GM19372 (cell line): ENCODE measurements at regions not wholly inside any gene's neighbourhood (a gene's known extent, or its start where the extent isn't known, plus 50 kb on each side); places are given as distances from the start of the nearest gene placed in this dataset.
"Not testable (repeated sequence)": the region's sequence is repeated elsewhere in the genome, so short reads cannot be mapped to it uniquely, and the experiment has no call there.

ENCODE experiments used
- ATAC-seq: cut with Tn5 transposase; IDR thresholded peaks from one replicate; pipeline ENCODE4 v1.9.1; 2021; ENCODE audit warnings: mild to moderate bottlenecking, low read depth, moderate library complexity; ENCODE audit not compliant: unreplicated experiment

DNA sequence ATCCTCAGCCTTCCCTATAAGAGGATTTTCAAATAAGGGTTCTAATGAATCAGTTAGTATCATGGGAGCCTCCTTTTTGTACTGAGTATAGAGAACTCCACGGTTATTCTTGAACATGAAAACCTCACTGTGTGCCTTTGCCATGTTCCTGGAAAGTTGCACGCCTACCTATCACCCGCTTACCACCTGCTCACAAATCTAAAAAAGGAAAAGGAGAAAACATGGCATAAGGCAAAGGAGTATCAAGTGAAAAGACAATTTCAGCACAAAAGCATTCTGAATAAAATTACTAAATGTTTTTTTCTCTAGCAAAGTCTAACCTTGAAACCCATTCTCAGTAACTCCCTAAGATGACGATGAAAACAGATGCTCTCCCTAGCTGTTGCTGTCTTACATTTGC is 511.8 kb upstream of the API5 start:
- no peak for ATAC-seq

DNA sequence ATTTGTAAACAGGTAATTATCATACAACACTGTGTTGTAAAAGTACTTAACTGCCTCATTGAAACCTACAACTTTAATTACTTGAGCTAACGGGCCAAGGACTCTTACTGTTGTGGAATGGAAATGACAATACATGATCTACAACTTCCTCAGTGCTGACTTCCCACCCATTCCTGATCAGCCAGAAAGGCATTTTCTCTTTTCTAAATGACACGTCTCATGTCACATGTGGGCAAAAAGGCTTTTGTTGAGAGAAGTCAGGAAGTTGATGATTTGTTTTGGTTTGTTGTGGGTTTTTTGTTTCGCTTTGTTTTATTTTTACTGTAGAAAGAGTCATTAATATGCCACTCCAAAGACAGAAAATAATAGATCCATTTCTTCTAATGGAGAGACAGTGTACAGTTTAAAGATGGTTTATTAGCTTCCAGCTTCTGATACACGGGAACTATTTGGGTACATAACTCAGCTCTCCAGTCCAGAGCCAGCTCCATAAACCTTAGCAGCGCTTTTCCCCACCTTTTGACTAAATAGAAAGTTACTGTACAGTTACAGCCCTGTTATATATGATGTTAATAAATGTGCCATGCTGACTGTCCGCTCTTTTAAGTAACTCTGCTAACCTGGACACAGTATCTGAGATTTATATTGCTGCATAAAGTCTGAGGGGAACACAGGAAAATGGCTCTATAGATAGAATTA is 509.4 kb upstream of the API5 start:
- no peak for ATAC-seq

DNA sequence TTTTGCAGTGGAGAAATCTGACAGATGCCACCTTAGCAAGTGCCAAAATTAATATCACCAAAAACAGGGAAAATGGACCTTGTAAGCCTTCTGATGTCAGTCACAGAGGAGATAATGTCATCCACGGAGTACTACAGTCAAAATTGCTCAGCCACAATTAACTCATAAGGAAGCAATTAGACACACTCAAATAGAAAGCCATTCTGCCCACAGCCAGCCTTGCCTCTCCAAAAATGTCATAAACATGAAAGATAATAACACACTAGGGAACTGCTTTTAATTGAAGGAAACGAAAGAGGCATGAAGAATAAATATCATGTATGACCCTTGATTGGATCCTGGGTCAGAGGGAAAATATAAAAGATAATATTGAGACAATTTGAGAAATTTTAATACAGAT is 505.6 kb upstream of the API5 start:
- no peak for ATAC-seq

DNA sequence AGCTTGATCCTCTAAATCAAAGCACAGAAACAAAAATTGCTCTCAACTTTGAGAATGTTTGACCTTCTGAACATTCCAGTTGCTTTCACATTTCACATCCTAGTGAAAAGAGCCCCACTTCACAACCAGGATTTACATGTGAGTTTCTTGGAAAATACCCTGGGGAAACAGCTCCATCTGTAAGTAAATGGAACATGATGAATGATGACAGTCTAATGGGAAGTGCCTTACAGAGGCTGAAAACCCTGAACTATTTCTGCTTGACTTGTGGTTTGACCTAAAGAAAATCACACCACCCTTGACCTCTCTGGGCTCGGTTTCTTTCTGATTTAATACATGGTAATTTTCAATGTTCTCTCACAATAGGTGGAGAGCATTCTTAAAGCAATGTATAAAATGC is 499.4 kb upstream of the API5 start:
- ATAC-seq: no peak

DNA sequence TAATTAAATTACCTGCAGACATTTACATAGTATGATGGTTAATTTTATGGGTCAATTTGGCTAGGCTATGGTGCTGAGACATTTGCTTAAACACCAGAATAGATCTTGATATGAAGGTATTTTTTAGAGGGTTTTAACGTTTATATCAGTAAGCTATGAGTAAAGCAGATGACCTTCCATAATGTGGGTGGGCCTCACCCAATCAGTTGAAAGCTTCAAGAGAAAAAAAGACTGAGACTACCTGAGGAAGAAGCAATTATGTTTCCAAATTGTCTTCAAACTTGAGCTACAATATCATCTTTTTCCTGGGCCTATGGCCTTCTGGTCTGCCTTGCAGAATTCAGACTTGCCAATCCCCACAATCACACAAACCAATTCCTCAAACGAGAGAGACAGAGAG is 498.8 kb upstream of the API5 start:
- ATAC-seq: no peak

DNA sequence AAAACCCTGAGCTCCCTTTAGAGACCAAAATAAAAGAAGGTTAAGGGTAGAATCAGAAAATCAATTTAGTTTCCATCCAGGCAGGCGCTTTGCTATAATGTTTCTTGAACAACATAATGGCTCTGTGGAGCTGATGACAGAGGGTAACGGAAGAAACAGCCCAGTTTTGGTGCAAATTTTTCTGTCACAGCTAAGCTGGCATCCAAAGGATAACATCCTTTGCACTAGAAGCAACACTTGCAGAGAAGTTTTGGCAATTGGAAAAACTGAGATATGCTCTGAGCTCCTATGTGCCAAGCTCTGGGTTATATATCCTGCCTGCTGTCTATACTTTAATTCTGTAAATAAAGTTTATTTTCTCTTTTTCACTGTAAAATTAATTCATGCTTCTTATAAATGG is 495.3 kb upstream of the API5 start:
- ATAC-seq: no peak

DNA sequence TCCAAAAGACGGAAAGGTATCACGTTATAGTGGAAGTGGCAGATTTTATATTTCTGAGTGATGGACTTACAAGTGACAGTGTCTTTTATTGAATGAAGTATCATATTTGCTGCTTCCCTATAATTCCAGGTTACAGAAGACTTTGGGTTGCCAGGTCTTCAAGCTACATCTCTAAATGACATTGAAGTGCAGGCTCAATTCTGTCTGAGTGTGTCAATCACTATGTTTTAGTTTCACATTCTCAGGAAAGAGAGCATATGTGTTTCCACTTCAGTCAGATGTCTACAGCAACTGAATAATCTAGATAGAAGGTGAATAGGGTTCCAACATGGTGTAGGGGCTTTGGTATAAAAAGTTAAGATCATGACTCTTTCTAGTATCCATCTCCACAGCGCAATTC is 492.7 kb upstream of the API5 start:
- ATAC-seq: no peak

DNA sequence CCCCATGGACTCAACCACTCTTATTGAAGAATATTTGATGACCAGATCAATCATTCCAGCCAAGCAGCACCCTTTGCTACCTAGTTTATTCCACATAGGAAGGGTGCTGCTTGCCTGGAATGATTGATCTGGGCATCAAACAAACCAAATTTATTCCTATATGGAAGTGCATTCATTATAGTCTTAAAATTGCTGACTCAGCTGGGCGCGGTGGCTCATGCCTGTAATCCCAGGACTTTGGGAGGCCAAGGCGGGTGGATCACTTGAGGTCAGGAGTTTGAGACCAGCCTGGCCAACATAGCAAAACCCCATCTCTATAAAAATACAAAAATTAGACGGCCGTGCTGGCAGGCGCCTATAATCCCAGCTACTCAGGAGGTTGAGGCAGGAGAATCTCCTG is 489.6 kb upstream of the API5 start:
- ATAC-seq: not testable (repeated sequence)

DNA sequence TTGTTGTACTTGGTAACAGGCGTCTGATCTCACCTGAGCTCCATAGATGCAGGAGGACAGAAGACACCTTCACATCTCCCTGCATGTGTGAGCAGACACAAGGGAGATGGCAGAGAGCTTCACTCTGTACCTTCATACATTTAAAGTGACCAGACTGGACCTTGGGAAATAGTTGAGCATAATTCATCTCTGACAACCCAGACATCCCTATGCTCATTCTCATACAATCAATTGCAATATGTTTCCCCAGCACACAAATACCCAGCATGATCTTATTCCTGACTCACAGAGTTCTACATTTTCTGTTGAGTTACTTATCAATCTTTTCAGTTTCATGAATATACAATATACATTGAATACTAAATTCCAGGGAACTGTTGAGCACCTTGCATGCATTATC is 488.2 kb upstream of the API5 start:
- ATAC-seq: no peak

DNA sequence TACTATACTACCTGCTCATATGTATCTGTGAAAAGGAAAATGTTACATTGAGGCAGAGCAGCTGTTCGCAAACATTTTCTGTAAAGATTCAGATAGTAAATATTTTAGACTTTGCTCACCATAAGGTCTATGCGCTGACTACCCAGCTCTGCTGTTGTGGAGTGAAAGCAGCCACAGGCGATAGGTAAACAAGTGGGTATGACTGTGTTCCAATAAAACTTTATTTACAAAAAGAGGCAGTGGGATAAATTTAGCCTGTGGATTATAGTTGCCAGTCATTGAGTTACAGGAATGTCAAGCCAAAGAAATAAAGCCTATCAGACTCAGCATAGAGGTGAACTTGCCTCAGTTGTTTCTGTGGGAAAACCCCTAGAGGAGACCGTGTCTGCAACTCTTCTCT is 487.7 kb upstream of the API5 start:
- ATAC-seq: no peak

DNA sequence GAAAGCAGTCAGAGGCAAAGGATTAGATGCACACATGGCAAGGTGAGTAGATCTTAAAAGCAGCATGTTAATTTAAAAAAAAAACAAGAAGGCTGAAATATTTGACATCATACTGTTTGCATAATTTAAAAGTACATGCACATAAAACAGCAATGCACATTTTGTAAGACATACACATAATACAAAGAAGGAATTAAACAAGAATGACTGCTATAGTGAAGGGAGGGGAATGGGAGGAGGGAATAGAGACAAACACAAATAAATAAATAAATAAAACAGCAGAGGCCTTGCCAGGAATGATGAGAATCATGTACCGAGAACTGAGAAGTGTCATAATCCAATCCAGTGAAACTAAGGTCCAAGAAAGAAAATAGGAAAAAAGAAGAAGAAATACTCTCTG is 486.2 kb upstream of the API5 start:
- ATAC-seq: no peak

DNA sequence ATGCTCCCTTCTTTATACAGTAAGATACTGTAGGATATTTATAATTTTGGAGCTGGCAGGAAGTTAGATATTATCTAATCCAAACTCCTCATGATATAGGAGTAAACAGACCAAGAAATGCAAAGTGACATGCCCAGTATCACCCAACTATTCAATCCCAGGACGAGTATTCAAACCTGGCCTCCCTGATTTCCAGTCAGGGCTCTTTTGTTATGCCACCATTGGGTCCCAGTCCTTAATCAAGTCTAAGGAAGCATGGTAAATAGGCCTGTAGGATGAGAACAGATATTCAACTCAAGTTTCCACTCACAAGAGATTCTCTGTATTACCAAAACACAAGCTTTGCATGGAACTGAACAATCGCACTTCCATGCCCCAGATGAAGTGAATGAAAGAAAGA is 484.0 kb upstream of the API5 start:
- no peak for ATAC-seq

DNA sequence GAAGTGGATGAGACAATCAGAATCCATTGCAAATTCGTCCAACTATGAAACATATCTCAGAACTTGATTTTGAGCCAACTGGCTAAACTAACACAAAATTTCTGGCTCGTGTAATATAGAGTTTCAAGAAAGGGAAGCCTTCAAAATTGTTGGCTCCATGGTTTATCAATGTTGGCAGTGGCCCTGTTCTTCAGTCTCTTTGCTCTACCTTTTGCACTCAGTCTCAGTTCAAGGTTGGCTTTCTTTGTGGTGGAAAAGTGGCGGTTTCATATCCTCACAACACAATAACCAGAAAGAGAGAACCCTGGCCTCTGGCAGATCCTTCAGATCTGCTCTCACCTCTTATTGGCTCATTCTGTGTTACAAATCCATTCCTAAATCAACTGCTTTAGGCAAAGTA is 473.8 kb upstream of the API5 start:
- ATAC-seq: no peak

DNA sequence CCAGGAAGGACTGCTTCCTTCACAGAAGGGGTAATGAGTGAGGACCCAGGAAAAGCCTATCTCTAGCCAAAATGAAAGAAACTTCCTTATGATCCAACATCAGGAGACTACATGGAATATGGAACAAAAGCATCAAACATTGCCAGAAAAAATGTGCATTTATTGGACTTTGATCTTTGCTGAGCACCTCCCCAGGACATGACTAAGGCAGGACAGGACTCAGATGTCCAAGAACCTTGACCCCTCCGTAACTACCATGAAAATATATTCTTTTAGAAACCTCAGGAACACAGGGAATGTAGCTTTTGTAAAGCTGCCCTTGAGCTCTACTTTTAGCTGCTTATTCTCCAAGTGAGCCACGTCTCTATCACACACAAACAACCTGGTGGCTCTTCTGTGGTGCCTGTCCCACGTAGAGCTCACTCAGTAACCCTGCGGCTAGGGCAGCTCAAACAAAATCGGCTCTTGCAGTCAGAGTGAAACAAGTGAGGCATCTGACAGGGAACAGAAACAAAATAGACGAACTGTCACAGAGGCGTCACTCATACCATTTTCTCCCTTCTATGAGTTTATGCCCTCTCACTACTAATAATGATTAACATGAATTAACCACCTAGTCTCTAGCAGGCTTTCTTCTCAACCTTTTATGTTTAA is 471.5 kb upstream of the API5 start:
- ATAC-seq: no peak

DNA sequence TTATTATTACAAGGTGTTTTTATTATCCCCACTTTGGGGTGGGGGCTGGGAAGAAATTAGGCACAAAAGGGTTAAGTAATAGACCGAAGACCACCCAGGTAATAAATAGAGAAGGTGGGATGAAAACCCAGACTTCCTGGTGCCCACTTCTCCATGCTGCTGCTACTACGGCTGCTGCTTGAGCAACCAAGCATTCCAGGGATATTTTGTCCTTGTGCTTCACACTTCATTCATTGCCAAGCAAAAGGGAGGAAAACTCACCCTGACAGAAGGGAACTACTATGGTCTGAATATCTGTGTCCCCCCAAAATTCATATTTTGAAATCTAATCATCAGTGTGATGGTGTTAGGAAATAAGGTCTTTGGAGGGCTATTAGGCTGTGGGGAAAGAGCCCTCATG is 470.9 kb upstream of the API5 start:
- ATAC-seq: no peak

DNA sequence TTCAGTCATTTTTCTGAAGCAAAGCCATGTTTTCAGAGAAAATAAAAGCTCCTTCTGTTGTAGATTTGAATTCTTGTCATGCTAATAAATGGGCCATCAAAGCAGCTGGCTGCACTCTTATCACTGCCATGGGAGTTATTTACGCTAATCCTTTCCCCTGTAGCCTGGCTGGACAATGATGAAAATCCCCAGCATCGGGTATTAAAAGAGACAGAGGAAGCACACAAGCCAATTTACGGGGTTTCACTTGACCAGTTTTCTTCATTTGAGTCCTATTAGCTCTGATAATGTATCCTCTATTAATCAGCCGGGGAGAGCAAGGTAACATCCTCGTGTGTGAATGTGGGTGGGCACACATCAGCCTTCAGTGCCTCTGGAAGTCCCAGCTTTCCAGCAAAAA is 470.2 kb upstream of the API5 start:
- ATAC-seq: no peak

DNA sequence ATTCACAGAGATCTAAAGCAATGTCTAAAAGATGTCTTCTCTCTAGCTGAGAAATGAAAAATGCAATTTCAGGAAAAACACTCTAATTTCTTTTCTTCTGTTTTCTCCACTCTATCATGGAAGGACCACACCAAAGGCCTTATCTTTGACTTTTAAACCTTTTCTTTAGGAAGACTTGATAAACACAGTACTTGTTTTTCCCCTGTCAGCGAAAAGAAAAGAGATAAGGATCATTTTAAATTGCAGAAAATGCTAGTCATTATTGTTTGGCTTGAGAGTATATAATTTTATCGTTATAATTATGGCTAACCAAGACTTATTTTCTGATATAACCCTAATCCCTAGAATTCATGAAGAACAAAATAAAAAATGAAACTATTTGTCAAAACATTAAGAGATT is 462.4 kb upstream of the API5 start:
- no peak for ATAC-seq

DNA sequence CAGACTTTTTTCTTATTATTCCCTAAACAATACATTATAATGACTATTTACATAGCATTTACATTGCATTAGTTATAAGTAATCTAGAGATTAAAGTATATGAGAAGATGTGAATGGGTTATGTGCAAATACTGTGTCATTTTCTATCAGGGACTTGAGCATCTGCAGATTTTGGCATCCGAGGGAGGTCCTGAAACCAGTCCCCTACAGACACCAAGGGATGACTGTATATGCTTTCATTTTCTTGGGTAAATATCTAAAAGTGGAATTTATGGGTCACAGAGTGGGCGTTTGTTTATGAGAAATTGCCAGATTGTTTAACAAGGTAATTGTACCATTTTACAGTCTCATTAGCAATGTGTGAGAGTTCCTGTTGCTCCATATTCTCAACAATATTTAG is 454.5 kb upstream of the API5 start:
- no peak for ATAC-seq

DNA sequence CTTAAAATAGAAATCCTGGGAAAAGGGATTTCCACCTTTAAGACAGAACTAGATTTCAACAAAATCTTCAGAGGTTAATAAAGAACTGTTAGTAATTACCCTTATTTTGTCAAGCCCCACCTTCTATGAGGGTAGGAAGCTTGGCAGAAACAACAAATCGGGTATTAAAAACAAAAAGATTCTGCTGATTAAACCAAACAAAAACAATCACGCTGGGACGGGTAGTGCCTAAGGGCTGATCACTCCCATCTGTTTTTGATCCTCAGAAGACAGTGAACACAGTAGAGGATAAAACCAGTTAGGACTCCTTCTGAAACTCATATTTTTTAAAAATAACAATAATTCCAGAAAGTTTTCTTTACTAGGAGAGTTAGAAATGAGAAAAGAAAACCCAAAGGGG is 441.3 kb upstream of the API5 start:
- no peak for ATAC-seq

DNA sequence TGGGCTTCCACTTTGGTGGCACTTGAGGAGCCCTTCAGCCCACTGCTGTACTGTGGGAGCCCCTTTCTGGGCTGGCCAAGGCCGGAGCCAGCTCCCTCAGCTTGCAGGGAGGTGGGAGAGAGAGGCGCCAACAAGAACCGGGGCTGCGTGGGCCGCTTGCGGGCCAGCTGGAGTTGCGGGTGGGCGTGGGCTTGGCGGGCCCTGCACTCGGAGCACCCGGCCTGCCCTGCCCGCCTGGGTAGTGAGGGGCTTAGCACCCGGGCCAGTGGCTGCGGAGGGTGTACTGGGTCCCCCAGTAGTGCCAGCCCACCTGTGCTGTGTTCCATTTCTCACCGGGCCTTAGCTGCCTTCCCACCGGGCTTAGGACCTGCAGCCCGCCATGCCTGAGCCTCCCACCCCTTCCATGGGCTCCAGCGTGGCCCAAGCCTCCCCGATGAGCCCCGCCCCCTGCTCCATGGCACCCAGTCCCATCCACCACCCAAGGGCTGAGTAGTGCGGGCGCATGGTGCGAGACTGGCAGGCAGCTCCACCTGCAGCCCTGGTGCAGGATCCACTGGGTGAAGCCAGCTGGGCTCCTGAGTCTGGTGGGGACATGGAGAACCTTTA is 437.9 kb upstream of the API5 start:
- ATAC-seq: not testable (repeated sequence)

DNA sequence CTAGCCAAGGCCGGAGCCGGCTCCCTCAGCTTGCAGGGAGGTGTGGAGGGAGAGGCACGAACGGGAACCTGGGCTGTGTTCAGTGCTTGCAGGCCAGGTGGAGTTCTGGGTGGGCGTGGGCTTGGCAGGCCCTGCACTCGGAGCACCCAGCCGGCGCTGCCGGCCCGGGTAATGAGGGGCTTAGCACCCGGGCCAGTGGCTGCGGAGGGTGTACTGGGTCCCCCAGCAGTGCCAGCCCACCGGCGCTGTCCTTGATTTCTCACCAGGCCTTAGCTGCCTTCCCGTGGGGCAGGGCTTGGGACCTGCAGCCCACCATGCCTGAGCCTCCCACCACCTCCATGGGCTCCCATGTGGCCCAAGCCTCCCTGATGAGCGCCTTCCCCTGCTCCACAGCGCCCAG is 430.5 kb upstream of the API5 start:
- ATAC-seq: not testable (repeated sequence)

DNA sequence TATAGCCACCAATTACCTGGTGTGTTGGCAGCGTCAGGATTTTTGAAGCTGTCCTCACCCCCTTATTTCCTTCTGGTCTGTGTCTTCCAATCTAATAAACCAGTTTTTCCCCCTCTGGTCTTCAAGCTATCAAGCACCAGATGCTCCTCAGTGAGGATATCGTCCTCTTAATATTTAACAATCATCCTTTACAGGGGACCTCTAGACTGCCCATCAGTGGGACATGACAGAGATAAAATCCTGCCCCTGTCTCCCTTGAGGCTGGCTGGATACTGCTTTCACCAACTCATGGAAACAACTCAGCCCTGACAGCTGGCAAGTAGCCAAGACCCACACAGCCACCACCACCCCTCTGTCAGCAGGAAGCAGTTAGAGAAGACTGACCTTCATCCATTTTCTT is 421.0 kb upstream of the API5 start:
- ATAC-seq: no peak
